Non-pigmented ciliary epithelial cell (primary cell): ENCODE measurements at regions not wholly inside any gene's neighbourhood (a gene's known extent, or its start where the extent isn't known, plus 50 kb on each side); places are given as distances from the start of the nearest gene placed in this dataset.

Source experiments
- DNase-seq: peaks from one replicate; pipeline ENCODE4 v3.0.0-alpha.2; 2010; ENCODE audit warnings: low read depth

- no peak for DNase-seq
Observed at GRCh38 chr2:217090024-217090473, 230.2 kb upstream of the TNP1 start.

GRCh38 chr2:217086718-217087117 lies 226.9 kb upstream of the TNP1 start:
- no peak for DNase-seq

- no peak for DNase-seq
Observed at GRCh38 chr2:217086038-217086522, 226.2 kb upstream of the TNP1 start.

- no peak for DNase-seq
Observed at GRCh38 chr2:217085543-217085942, 225.7 kb upstream of the TNP1 start.

DNA sequence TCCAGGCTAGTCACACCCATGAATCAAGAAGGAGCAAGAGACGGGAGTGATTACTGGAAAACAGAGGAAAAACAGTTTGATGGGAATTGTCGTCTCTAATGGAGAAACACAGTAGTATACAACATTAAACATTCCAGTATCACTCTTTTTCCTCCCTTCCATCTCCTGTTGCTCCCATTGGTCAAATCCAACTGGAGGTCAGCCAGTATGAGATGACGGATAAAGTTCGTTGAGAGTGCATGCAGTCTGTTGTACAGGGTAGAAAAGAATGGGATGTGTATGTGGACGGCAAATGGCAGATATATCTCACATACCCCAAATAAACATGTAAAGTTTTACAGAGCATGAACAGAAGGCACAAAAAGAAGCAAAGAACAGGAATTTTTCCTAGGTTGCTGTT lies 221.9 kb upstream of the TNP1 start:
- no peak for DNase-seq

GRCh38 chr2:217079165-217079564 lies 219.3 kb upstream of the TNP1 start:
- DNase-seq: no peak

DNA sequence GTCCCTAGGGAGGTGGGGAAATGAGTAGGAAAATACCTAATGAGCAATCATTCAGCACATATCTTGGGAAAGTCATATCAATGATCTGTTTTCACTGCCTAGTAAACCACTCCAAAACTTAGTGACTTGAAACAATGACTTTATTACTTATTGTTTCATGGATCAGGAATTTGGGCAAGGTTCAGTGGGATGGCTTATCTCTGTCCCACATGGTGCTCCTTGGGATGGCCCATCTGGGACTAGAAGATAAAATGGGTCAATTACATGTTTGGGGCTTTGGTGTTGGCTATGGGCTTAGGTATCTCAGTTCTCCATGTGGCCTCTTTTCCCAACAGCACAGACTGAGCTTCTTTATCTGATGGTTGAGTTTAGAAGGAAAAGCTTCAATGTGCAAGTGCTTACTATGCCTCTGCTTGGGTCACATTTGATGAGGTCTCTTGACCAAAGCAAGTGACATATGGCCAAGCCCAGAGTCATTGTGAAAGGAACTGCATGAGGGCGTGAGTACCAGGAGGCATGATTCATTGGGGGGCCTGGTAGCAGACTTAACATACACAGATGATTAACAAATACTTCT lies 218.1 kb upstream of the TNP1 start:
- DNase-seq: no peak

DNA sequence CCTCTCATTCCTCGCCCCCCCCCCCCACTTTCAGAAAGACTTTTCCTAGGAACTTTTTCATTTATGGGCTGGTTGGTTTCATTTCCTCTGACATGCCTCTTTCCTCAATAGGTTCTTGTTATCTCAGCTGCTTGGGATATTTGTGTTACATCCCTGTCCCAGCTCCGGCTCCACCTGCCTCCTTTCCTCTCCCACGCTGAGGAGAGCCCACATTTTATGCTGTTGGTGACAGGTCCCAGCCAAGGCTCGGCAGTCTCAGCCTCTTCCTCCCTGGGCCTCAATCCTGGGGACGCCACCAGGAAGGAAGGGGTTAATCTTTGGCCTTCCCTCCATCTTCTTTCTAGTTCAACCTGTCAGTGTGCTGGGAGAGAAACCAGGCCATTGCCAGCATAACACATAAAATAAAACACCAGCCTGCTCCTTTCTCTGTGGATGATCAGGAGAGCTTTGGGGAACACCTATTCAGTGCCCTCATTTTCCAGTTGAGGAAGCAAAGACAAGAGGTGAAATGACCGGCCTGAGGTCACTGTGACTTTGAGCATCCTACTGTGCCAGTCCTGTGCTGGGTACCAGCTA lies 216.9 kb upstream of the TNP1 start:
- no peak for DNase-seq

- DNase-seq: no peak
Observed at GRCh38 chr2:217076058-217076435, 216.2 kb upstream of the TNP1 start.

GRCh38 chr2:217075268-217076057 lies 215.6 kb upstream of the TNP1 start:
- DNase-seq: no peak

DNA sequence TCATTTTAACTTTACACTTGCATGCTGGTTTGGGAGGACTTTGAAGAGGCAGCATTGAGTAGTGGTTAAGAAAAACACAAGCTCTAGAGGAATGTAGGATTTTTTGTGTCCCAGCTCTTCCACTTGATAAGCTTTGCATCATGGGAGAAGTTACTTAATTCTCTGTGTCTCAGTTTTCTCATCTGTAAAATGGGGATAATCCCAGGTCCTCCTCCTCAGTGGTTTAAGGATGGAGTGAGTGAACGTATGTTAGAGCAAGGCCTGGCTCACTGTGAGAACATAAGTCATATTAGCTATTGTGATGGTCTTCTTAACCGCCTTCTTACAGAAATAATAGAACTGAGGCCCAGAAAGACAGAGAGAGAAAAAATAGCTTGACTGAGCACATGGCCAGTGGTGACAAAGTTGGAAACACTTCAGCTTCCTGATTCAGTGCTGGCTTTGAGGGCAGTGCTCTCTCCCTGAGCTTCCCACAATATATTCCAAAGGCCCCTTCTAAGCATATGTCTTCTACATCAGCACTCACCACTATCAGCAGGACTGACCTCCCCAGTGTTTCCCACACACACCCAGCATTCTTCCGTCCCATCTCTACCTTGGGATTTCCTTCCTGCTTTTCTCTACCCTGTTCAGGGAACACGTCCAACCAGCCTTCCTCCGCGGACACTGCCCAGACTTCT lies 214.9 kb upstream of the TNP1 start:
- DNase-seq: no peak

- no peak for DNase-seq
Observed at GRCh38 chr2:217071416-217071815, 211.6 kb upstream of the TNP1 start.

DNA sequence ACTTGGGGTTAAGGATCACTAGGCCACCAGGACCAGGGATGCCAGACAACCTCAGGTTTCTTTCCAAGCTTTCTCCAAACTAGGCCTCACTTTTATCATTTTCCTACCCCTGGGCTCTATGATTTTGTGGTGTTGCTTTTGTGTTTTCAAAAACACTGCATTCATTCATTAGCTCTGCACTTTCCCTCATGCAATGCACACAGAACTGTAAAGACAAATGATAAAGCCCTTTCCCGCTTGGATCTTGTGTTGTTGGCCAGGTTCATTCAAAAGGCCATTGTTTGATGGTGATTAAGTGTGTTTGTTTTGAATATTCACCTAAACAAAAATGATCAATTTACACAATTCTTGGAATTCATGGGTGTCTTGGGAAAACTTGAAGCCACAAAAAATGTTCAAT lies 210.7 kb upstream of the TNP1 start:
- DNase-seq: no peak

DNA sequence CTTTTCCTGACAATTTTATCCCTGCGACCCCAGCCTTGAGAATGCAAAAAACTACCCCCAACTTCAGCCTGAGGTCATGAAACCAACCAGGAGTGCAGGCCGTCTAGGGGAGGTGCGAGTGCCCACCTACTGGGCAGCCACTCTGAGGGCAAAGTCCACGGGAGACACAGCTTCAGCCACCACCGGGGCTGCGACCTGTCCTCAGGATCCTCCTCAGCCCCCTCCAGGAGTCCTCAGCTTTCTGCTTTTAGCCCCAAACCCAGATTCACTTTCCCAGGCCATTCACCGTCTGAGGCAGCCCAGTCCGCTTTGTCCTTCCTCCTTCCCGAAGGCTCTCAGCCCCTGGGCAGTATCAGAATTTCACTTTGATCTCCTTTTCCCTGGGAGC lies 210.2 kb upstream of the TNP1 start:
- DNase-seq: no peak

DNA sequence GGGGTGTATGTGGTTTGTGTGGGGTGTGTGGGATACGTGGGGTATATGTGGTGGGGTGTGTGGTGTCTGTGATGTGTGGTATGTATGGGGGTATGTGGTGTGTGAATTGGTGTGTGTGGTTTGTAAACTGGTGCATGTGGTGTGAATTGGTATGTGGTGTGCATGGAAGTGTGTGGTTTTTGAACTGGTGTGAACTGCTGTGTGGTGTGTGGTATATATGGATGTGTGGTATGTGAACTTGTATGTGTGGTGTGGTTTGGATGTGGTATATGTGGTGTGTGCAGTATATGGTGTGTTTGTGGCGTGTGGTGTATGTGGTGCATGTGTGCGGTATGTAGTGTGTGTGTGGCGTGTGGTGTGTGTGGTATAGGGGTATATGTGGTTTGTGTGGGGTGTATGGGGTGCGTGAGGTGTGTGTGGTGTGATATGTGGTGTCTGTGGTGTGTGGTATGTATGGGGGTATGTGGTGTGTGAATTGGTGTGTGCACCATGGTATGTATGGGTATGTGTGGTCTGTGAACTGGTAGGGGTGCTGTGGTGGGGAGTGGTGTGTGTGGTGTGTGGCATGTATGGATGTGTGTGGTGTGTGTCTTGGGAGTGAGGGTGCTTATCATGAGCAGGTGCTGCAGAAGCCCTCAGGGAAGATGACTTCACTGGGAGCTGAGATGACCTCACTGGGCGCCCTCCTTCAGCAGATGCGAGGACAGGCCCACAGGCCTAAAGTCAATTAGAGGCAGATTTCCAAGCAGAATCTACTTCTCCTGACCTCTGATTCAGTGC lies 209.6 kb upstream of the TNP1 start:
- DNase-seq: no peak

- no peak for DNase-seq
Observed at GRCh38 chr2:217068677-217069250, 208.9 kb upstream of the TNP1 start.

- no peak for DNase-seq
Observed at GRCh38 chr2:217067787-217068186, 207.9 kb upstream of the TNP1 start.

DNA sequence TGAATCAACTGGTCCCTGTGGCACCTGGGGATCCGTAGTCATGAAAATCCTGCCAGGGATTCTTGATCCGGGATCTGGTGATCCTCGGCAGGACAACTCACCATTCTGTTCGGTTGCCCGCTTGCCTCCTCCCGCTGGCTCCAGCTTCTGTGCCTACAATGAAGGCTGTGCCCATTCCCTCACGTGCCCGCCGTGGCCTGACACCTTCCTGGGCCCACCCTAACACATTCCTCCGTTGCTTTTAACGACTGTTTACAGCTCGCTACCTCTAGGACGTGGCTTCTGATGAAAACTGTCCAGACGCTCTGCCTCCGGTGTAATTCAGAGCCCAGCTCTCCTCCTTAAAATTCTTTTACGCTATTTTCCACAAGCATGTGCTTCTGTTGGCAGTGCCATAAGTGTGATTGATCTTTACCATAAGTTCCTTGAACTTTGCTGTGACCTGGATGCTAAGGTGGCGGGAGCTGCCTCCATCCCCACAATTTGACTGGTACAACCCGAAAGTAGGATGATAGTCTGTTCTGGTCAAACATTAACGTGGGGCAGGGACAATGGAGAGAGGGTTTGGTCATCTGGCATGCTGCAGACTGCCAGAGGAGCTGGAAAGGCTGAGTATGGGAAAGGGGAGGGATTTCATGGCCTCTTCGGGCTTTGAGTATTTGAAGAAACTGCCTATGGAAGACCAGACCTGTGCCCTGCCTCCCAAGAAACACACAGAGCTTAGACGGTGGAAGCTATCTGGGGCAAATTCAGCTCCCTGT lies 206.8 kb upstream of the TNP1 start:
- DNase-seq: no peak

GRCh38 chr2:217065695-217066405 lies 206.0 kb upstream of the TNP1 start:
- DNase-seq: peak; percentile 79

GRCh38 chr2:217065012-217065290 lies 205.1 kb upstream of the TNP1 start:
- no peak for DNase-seq
